HG03439 (cell line): ENCODE measurements at regions not wholly inside any gene's neighbourhood (a gene's known extent, or its start where the extent isn't known, plus 50 kb on each side); places are given as distances from the start of the nearest gene placed in this dataset.

ENCODE experiments used
- ATAC-seq: cut with Tn5 transposase; IDR thresholded peaks from one replicate; pipeline ENCODE4 v1.9.1; 2021; ENCODE audit warnings: mild to moderate bottlenecking, moderate library complexity; ENCODE audit not compliant: unreplicated experiment

DNA sequence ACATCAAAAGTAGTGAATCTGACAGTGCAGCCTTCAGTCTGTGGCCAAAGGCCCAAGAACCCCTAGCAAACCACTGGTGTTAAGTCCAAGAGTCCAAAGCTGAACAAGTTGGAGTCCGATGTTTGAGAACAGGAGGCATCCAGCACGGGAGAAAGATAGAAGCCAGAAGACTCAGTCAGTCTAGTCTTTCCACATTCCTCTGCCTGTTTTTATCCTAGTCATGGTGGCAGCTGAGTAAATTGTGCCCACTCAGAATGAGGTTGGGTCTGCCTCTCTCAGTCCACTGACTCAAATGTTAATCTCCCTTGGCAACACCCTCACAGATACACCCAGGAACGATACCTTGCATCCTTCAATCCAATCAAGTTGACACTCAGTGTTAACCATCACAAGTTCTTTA is 1255.4 kb downstream of the LRFN5 start:
- ATAC-seq, result no peak

DNA sequence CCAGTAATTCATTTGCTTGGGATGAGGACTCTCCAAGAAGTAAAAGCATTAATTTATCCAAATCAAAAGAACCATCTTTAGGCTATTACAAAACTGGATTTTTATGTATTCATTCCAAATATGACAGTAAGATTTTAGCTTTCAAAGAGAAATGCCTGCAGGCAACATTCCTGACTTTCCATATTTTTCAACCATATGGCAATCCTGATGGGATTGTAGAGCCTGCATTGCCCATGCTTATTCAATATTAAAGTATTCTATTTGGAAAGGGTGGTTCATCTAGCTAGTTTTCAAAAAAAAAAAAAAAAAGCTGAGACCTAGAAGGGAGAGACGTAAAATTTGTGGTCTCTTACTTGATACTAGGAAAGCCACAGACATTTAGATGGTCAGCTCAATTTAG is 1253.7 kb downstream of the LRFN5 start:
- ATAC-seq, result no peak

DNA sequence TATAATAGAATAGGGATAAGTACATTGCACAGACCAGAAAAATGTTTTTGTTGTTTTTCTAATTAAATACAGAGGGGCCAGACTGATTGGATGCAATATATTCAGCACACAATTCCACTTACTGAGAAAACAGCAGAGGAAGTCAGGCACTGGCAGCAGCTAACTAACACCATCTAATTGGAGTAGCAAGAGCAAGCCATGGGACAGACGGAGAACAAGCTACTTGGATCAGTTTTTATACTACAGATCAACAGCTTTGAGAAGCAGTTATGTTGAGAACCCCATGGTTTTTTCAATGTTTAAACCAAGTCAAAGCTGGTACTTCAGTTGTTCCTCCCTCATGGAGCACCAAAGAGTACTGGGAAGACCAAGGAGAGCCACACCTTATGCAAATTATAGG is 1249.4 kb downstream of the LRFN5 start:
- ATAC-seq, result no peak

DNA sequence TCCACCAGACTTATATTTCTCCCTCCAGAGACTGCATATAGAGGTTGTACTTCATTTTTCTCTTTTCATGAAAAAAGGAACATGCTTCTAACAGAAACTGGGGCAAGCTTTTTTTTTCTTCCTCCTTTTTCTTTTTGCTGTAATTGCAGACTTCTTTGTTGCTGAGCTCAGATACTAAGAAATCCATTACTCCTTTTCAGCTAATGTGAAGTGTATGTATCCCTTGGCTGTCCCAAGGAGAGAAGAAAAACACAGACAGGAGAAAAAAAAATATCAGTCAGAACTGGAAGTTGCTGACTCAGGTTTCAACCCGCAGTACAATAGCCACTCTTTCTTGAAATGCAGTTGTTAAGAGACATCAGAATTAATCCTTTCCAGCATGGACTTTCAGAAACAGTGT is 1248.4 kb downstream of the LRFN5 start:
- ATAC-seq, result no peak

DNA sequence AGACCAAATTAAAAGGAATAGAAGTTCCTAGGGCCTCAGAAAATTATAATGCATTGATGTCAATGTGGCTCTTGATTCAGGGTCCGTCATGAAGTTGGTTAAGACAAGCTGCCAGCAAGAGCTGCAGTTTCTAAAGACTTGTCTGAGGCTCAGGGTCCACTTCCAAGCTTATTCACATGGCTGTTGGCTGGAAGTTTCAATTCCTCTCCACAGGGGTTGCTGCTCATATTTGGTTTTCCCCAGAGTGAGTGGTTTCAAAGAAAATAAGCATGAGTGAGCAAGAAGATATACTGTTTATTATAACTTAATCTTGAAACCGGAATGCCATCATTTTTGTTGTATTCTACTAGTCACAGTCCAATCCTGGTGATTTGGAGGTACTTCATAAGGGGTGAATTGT is 1247.4 kb downstream of the LRFN5 start:
- no peak for ATAC-seq

DNA sequence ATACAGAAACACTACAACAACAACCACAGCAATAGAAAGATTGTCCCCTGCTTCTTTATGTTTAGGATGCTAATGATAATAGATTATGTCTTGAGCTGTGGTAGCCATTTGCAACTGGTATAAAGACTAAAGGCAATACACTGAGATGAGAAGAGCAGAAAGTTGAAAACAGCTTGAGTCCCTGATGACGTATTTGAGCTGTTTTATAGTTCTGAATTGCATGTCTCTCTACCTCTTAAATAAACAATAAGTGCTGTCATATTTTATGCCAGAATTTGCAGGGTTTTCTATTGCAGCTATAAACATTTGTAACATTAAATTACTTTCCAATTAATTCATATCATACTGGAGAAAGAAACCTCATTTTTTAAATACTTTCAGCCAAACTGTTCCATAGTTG is 1242.0 kb downstream of the LRFN5 start:
- no peak for ATAC-seq

DNA sequence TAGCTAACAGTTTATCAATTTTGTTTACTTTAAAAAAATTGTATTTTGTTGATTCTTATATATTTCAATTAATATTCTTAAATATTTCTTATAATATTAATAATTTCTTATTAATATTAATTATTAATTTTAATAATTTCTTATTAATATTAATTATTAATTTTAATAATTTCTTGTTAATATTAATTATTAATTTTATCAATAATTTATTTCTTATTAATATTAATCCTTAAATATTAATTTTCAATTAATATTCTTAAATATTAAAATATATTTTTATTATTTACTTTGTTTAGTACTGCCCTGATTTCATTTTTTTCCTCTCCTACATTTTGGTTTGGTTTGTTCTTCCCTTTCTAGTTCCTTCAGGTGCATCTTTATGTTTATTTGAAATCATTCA is 1208.1 kb downstream of the LRFN5 start:
- no peak for ATAC-seq

DNA sequence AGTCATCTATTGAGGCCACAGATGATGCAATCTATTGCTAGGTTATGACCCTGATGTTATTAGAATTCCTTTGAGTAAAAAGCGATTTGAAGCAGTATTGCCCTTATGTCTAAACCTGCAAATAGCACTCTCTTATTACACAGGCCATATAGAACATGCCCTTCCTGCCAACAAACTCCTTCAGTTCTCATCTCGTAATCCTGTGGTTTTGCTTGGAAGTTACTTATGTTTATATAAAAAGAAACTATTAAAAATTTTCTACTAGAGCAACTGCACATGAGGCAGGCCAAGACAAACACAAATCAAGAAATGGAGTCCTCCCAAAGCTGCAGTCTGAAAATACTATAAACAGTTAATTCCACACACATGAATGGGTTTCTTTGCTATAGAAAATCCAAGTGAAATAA is 1200.2 kb downstream of the LRFN5 start:
- ATAC-seq, result no peak

DNA sequence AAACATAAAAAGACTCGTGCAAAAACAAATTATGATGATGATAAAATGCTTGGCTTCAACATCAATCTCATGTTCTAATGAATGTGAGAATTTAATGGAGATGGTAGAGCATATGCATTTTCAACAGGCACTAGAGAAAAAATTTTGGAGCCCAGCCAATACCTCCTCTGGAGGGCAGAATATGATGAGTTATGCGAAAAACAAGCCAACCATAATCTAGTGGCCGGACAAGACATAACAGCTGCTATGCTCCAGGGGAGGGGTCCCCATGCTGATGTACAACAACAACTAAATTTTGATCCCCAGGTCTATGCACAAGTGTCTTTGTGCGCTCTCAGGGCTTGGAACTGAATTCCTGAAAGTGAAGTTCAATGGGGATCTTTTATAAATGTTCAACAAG is 1197.5 kb downstream of the LRFN5 start:
- no peak for ATAC-seq

DNA sequence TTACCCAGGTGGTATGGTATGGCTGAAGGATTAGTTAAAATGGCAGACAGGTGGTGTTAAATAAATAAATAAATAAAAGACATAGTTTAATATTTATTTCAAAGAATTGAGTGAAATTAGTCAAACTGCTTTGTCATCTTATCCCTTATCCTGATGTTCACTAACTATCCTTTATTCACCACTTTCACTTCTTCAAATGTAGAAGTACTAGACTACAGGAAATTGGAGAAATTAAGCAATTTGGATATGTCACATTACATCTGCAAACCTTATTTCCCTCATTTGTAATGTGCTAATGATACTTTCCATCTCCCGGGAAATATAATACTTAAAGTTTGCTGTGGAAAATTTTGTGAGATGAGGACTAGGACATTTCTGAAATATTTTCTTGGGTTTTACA is 1195.7 kb downstream of the LRFN5 start:
- ATAC-seq, result no peak

DNA sequence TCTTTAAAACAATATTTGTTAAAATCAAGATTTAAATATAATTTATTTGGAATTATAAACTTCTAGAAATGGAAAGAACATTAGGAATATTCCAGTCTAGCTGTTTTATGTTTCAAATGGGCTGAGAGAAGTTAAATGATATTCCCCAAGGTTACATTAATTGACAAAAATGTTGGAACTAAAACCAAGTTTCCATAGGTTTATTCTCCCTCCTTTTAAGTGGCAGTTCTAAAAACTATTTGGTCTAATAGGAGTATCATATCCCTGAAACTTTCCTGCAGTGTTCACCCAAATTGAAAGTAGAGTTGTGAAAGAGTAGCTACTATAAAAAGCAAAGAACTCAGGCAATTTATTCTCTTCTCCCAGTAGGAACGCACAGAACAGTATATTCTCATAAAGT is 1185.5 kb downstream of the LRFN5 start:
- ATAC-seq, result no peak

DNA sequence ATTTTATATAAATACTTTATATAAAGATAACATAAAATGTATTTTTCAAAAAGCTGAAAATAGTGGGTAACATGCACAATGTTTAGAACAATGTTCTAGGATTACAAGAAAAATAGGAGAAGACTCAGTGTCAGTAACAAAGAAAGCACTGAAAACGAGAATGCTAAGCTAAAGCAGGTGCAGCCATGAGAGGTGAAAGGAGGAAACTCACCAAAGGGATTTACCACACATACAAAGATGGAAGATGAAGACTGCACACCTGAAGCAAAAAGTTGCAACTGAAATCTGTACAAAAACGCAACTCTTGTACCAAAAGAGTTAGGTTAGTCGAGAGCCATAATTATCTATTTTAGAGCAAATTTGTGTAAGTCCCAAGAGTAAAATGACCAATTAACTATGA is 1176.1 kb downstream of the LRFN5 start:
- no peak for ATAC-seq

DNA sequence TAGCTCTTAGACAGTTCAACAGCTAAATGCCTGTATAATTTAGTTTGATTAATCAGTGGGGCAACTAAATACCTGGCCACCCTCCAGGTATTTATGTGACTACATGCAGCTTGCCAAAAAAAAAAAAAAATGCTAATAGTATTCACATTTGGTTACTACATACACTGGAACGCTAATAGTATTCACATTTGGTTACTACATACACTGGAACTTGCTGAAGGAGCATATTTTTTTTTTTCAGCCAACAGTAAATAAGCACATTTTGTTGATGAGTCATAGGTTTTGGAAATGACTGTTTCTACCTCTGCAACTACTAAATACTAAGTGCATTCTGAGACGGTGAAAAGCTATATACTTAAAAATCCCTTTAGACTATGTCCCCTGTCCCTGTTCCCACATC is 1172.3 kb downstream of the LRFN5 start:
- ATAC-seq, result no peak

DNA sequence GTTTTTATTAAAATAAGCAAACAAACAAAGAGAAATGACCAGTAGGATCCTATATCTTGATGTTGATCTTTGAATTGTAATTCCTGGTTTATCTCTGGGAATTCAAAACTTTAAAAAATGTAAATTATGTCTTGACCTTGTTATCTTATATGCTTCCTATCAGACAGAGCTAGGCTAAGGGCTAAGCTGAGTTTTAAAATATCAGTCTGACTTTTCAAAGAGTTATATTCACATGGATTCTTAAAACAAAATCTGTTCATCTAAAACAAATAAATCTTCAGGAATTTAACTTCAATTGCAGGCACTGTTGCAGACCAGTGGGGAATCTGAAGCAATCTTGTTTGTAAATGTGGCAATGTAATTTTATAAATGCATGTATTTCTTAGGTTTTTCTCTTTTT is 1144.1 kb downstream of the LRFN5 start:
- no peak for ATAC-seq

DNA sequence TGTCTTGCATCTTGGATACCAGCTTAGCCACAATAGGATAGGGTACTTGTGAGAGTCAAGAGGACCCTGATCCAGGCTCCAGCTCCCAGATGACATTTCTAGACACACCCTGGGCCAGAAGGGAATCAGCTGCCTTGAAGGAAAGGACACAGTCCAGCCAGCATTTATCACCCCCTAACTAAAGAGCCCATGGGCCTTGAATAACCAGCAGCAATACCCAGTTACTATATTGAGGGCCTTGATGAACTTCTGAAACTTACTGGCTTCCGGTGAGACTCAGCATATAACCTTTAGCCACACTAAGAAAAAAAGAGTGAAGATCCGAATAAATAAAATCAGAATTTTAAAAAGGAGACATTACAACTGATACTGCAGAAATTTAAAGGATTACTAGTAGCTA is 1135.4 kb downstream of the LRFN5 start:
- ATAC-seq, result no peak

DNA sequence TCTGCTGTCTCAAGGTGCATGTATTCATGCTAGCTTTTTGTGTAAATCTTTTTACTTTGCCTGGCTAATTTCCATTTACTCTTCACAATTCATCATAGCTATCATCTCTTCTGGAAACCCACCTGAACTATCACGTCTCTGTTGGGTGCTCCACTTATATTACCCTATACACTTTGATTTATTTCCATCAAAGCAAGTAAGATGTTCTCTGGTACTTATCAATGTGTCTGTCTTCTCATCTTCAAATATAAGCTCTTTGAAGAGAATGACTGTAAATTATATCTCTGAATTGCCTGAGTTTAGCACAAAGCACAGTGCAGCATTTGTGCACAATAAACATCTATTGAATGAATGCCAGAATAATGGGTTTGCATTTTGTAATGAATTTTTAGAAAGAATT is 1129.7 kb downstream of the LRFN5 start:
- ATAC-seq, result no peak

DNA sequence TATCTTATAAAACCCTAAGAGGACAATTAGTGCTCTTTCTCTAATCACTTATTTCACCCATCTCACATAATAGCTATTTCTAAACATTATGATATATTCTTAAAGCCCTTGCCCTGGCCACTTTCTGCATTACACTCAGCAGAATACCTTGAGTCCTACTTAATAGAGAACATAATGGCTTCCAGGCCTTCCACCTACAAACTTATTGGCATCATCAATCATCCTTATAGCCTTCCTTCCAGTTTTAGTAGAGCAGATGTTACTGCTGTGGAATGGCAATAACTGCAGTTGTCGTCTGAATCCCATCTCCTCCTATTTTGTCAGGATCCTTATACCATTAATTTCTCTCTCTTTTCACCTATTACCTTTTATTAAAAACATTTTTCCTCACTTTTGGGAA is 1127.4 kb downstream of the LRFN5 start:
- ATAC-seq, result no peak

DNA sequence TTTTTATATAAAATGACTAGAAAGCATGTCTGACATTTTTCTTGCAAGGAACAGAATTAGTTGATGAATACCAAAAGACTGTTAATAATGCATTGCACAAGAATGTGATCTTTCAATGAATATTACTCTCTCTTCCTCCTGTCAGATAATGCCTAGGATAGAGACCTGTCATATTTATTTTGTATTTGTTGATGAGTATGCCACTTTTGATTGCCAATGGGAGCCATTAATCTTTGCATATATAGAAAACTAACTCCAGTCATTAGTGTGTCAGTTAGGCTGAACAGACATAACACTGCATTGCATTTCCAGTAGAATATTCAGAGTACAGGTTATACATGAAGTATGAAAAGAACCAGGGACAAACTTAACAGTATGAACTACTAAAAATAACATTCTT is 1125.3 kb downstream of the LRFN5 start:
- no peak for ATAC-seq

DNA sequence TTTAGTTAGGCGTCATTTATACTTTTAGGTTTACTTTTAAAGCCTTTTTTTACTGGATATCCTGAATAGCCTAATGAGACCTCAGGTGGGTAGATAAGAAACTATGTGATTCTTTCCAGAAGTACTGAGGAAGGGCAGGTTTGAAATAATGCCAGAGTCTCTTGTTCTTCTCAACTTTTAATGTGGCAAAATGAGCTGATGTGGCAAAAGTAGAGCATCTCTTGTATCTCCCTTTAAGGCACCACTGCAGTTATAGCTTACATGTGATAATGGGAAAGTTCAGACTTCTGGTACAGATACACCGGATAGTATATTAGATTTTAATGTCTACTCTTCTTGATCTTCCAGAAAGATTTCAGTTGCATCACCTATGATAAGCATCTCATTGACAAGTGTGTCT is 1124.8 kb downstream of the LRFN5 start:
- no peak for ATAC-seq

DNA sequence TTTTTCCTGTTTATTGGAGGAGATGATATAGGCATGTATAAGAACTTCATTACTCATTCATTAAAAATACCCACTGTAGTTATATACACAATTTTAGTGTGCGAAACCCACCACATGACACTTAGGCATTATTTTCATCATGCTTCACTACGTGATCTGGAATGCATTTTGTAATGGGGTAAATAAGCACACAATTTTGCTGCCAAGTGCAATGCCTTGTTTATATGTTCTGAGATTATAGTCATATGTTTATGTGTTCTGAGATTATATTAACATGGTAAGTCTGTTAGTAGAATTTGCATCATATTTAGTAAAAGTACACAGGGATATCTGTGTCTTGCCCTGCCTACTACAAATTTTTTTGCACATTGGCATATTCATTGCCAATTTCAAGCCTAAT is 1123.0 kb downstream of the LRFN5 start:
- ATAC-seq, result no peak

DNA sequence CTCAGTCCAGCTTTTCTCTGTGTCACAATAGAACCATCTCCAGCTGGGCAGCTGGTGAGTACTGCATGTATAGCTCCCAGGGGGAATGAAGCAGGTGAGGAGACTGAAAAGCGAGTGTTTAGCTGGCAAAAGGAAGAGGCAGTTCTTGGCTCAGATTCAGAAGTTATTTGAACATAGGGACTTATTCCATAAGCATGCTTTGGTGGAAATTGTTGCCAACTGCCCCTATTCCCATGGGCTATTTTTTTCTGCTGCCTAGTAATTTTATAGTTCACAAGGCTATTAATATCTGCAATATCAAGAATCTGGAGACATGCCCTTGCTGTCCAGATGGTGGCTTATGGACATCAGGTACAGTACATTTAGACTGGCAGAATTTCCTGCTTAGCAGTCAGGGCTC is 1112.7 kb downstream of the LRFN5 start:
- ATAC-seq, result no peak

DNA sequence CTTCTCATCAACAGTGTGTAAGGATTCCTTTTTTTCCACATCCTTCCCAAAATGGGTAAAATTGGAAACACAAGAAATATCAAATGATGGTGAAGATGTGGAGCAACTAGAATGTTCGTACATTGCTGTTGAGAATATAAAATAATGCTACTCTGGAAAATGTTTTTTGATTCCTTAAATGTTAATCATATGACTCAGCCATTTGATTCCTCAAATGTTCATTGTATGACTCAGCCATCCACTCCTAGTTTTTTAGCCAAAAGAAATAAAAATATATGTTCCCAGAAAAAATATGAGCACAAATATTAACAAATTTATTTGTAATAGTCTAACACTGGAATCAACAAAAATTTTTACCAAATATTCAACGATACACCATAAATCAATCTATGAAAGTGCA is 1108.6 kb downstream of the LRFN5 start:
- ATAC-seq, result no peak

DNA sequence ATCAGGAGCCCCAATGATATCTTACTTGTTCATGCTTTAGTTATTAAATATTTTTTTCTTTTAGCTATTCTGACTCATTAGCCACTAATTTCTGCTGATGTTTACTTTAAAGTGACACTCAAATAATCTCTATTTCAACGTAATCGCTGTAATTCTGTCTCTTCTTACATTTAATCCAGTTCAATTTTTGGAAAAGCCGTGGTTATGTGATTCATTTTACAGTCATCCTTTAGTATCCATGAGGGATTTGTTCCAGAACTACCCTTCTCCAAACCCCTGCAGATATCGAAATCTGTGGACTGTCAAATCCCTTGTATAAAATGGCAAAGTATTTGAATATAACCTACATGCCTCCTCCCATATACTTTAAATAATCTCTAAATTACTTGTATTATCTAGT is 1103.4 kb downstream of the LRFN5 start:
- no peak for ATAC-seq

DNA sequence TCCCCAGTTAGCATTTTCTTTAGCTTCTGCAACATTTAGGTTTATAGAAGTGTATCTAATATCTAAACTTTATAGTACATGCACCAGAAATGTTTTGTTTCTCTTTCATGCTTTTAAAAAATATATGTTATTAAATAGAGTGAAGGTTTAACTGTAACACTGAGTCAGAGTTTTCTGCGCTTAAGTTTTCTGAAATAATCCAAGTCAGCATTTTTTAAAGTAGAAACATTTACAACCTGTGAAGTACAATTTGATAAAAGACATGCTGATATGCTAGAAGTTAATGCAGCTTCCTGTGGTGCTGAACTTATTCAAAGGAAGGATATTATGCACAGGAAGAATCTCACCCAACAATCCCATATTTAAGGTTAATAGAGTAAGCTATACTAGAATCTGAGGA is 1096.8 kb downstream of the LRFN5 start:
- no peak for ATAC-seq
